Fibroblast of pulmonary artery (primary cell): ENCODE measurements at regions not wholly inside any gene's neighbourhood (a gene's known extent, or its start where the extent isn't known, plus 50 kb on each side); places are given as distances from the start of the nearest gene placed in this dataset.
"Not testable (repeated sequence)": the region's sequence is repeated elsewhere in the genome, so short reads cannot be mapped to it uniquely, and the experiment has no call there.

Experiments
- DNase-seq: peaks from one replicate; pipeline ENCODE4 v3.0.0-alpha.2; 2010; ENCODE audit warnings: low read depth
- H3K4me3 ChIP-seq: replicated peaks from 2 replicates; pipeline ENCODE4 v1.5.1; 2011; ENCODE audit warnings: low read depth, mild to moderate bottlenecking, control low read depth, low read length, moderate library complexity
- TF ChIP-seq, protein P1 (sequence below): IDR thresholded peaks from 2 replicates; pipeline ENCODE4 v1.5.1; 2011; ENCODE audit warnings: mild to moderate bottlenecking, control low read depth, low read length, inconsistent platforms; ENCODE audit errors: missing control alignments

- no peak overlapping the region for H3K4me3 ChIP-seq
- TF ChIP-seq, protein P1, sequence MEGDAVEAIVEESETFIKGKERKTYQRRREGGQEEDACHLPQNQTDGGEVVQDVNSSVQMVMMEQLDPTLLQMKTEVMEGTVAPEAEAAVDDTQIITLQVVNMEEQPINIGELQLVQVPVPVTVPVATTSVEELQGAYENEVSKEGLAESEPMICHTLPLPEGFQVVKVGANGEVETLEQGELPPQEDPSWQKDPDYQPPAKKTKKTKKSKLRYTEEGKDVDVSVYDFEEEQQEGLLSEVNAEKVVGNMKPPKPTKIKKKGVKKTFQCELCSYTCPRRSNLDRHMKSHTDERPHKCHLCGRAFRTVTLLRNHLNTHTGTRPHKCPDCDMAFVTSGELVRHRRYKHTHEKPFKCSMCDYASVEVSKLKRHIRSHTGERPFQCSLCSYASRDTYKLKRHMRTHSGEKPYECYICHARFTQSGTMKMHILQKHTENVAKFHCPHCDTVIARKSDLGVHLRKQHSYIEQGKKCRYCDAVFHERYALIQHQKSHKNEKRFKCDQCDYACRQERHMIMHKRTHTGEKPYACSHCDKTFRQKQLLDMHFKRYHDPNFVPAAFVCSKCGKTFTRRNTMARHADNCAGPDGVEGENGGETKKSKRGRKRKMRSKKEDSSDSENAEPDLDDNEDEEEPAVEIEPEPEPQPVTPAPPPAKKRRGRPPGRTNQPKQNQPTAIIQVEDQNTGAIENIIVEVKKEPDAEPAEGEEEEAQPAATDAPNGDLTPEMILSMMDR: no peak
- no peak for DNase-seq
Measured at GRCh38 chr1:163571950-163572349, 250.2 kb downstream of the NUF2 start.

DNA sequence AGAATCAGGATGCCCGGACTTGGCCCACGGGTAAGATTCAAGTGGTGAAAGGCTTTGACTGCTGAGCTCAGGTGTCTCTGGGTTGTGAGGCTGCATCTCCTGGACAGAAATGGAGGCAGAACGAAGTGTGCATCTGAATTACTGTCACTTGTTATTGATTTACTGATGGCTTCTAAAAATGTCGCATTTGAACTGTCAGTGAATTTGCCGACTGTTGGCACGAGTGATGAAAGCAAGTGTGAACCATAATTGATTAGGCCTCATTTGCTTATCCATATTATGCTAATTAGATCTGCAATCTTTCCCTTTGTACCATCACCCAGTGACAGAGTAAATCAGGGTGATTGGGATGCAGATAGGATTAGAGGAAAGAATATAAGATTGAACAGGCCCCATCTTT is 252.4 kb downstream of the NUF2 start:
- H3K4me3 ChIP-seq: no peak overlapping the region
- DNase-seq: no peak
- TF ChIP-seq, protein P1: no peak

GRCh38 chr1:163580926-163581325 is 259.2 kb downstream of the NUF2 start:
- DNase-seq: no peak

GRCh38 chr1:163583661-163584181 is 262.0 kb downstream of the NUF2 start:
- no peak overlapping the region for H3K4me3 ChIP-seq
- no peak for DNase-seq
- TF ChIP-seq, protein P1: no peak

More at GRCh38 chr1:163580926-163581325, 259.2 kb downstream of the NUF2 start:
- H3K4me3 ChIP-seq: no peak overlapping the region
- TF ChIP-seq, protein P1: no peak

DNA sequence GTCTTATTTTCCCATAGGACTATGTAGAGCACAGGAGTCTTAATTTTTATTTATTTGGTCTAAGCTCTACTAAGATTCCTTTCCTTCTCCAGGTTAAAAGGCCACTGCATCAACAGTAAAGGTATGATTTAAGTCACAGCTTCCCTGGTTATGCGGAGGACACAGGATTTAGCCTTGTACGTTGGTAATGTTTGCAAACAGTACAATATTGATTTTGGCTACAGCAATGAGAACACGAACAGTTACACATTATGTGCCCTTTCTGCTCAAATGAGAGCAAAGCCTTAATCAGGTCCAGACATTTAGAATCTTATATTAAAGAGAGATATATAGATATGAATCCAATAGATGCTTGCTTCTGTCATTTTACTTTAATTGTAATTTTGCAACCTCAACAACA is 264.0 kb downstream of the NUF2 start:
- TF ChIP-seq, protein P1: no peak
- no peak overlapping the region for H3K4me3 ChIP-seq
- DNase-seq: no peak

GRCh38 chr1:163588796-163589195 is 267.0 kb downstream of the NUF2 start:
- DNase-seq: no peak

DNA sequence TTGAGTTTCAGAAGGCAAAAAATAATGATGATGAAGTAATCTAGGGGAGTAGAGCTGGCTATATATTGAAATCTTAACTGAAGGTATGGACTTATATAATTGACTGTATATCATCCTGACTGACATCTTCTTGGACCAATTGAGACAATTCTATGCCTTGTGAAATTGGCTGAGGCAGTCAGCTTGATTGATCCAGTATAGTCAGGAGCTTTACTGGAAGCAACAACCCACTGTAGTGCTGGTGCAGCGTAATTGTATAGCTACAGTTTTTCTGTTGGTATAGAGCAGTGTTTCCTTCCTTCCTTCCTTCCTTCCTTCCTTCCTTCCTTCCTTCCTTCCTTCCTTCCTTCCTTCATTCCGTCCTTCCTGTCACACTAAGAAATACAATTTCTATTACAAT is 268.0 kb downstream of the NUF2 start:
- DNase-seq: no peak
- H3K4me3 ChIP-seq: no peak overlapping the region
- TF ChIP-seq, protein P1: no peak

More at GRCh38 chr1:163588796-163589195, 267.0 kb downstream of the NUF2 start:
- TF ChIP-seq, protein P1: no peak
- no peak overlapping the region for H3K4me3 ChIP-seq

DNA sequence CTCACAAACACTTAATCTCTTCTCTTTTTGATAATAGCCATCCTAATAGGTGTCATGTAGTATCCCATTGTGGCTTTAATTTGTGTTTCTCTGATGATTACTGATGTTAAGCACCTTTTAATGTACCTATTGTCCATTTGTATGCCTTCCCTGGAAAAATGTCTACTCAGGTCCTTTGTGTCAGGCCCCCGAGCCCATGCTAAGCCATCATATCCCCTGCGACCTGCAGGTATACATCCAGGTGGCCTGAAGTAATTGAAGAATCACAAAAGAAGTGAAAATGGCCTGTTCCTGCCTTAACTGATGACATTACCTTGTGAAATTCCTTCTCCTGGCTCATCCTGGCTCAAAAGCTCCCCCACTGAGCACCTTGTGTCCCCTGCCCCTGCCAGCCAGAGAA is 269.4 kb downstream of the NUF2 start:
- not testable (repeated sequence) for H3K4me3 ChIP-seq, DNase-seq

DNA sequence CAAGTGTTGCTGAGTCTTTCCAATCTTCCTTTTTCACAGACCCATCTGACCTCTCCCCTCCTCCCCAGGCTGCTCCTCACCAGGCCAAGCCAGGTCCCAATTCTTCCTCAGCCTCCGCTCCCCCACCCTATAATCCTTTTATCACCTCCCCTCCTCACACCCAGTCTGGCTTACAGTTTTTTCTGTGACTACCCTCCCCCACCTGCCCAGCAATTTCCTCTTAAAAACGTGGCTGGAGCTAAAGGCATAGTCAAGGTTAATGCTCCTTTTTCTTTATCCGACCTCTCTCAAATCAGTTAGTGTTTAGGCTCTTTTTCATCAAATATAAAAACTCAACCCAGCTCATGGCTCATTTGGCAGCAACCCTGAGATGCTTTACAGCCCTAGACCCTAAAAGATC is 270.9 kb downstream of the NUF2 start:
- DNase-seq, H3K4me3 ChIP-seq: not testable (repeated sequence)

DNA sequence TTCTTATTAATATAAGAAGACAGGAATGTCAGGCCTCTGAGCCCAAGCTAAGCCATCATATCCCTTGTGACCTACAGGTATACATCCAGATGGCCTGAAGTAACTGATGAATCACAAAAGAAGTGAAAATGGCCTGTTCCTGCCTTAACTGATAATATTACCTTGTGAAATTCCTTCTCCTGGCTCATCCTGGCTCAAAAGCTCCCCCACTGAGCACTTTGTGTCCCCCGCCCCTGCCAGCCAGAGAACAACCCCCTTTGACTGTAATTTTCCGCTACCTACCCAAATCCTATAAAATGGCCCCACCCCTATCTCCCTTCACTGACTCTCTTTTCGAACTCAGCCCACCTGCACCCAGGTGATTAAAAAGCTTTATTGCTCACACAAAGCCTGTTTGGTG is 274.4 kb downstream of the NUF2 start:
- DNase-seq, H3K4me3 ChIP-seq: not testable (repeated sequence)
